Activated B cell treated with CpG ODN at 0.5 μM for 24 hours (primary cell): ENCODE measurements at regions not wholly inside any gene's neighbourhood (a gene's known extent, or its start where the extent isn't known, plus 50 kb on each side); places are given as distances from the start of the nearest gene placed in this dataset.

ENCODE experiments used
- ATAC-seq: fragments of 200-7000 bp; cut with Tn5 transposase; one replicate; pipeline ENCODE4 v1.10.0; 2021; ENCODE audit warnings: low read depth, mild to moderate bottlenecking, moderate library complexity
- CTCF ChIA-PET: fragments of 350-600 bp; sonication (Branson Sonifier 250); formaldehyde crosslinking; loops from one replicate; lab custom pipeline; 2021; ENCODE audit warnings: antibody characterized with exemption; lab: Charles Lee
- POLR2A ChIA-PET: fragments of 350-600 bp; sonication (Branson Sonifier 250); formaldehyde crosslinking; loops from one replicate; lab custom pipeline; 2021; ENCODE audit warnings: antibody characterized with exemption; lab: Charles Lee
- DNase-seq: peaks from one replicate; pipeline ENCODE4 v3.0.0; 2022
- H3K27ac Mint-ChIP-seq: one replicate; pipeline ENCODE4 v1.8.0; 2020; ENCODE audit warnings: mixed read lengths
- H3K27me3 Mint-ChIP-seq: one replicate; pipeline ENCODE4 v1.8.0; 2021; ENCODE audit warnings: mixed read lengths
- H3K36me3 Mint-ChIP-seq: one replicate; pipeline ENCODE4 v1.8.0; 2021; ENCODE audit warnings: low read depth, mixed read lengths
- H3K4me1 Mint-ChIP-seq: one replicate; pipeline ENCODE4 v1.8.0; 2021; ENCODE audit warnings: mixed read lengths
- H3K4me3 Mint-ChIP-seq: one replicate; pipeline ENCODE4 v1.8.0; 2020; ENCODE audit warnings: mild to moderate bottlenecking, mixed read lengths
- H3K9me3 Mint-ChIP-seq: one replicate; pipeline ENCODE4 v1.8.0; 2020; ENCODE audit warnings: mixed read lengths
- CTCF ChIP-seq: fragments of 200-600 bp; IDR thresholded peaks from one replicate; pipeline ENCODE4 v1.8.0; 2022; ENCODE audit warnings: antibody characterized with exemption, mild to moderate bottlenecking
- intact Hi-C: fragments of 100-400 bp; cut with micrococcal nuclease; formaldehyde crosslinking; loops from one replicate; pipeline ENCODE4 v1.15.1; 2024

- Mint-ChIP-seq H3K27ac (no peak overlapping the region), H3K36me3 (no peaks in the 10 kb centered on the region), H3K4me1 (no peaks in the 10 kb centered on the region), H3K9me3 (peaks cover 2% of the 10 kb centered on the region), H3K27me3 (no peaks in the 10 kb centered on the region), H3K4me3 (no peak overlapping the region)
- no peak for DNase-seq
- intact Hi-C loops: no loop called here
- POLR2A ChIA-PET: no interaction called here
- CTCF ChIA-PET: no interaction called here
- no peak for ATAC-seq
- TF ChIP-seq CTCF: no peak
Observed at GRCh38 chr4:133865612-133866327, 335.8 kb downstream of the PABPC4L start.

- ChIA-PET POLR2A (no interaction called here), CTCF (no interaction called here)
- H3K36me3 Mint-ChIP-seq: no peaks in the 10 kb centered on the region
- DNase-seq: no peak
- peaks cover 2% of the 10 kb centered on the region for H3K9me3 Mint-ChIP-seq
- no peaks in the 10 kb centered on the region for H3K4me1 Mint-ChIP-seq
- ATAC-seq: no peak
- no peaks in the 10 kb centered on the region for H3K27me3 Mint-ChIP-seq
- intact Hi-C loops: no loop called here
- no peak overlapping the region for H3K4me3 Mint-ChIP-seq
- no peak overlapping the region for H3K27ac Mint-ChIP-seq
- TF ChIP-seq CTCF: no peak
Observed at GRCh38 chr4:133863153-133863552, 338.4 kb downstream of the PABPC4L start.

GRCh38 chr4:133856731-133857355, 344.7 kb downstream of the PABPC4L start:
- no peaks in the 10 kb centered on the region for H3K36me3 Mint-ChIP-seq
- ChIA-PET POLR2A (no interaction called here), CTCF (no interaction called here)
- no peak overlapping the region for H3K4me3 Mint-ChIP-seq
- H3K4me1 Mint-ChIP-seq: no peaks in the 10 kb centered on the region
- no peaks in the 10 kb centered on the region for H3K9me3 Mint-ChIP-seq
- ATAC-seq: no peak
- TF ChIP-seq CTCF: no peak
- DNase-seq: no peak
- no peaks in the 10 kb centered on the region for H3K27me3 Mint-ChIP-seq
- intact Hi-C loops: no loop called here
- no peak overlapping the region for H3K27ac Mint-ChIP-seq

- no peak overlapping the region for H3K27ac Mint-ChIP-seq
- CTCF ChIA-PET: no interaction called here
- no peaks in the 10 kb centered on the region for H3K27me3 Mint-ChIP-seq
- intact Hi-C loops: no loop called here
- no peaks in the 10 kb centered on the region for H3K4me1 Mint-ChIP-seq
- H3K4me3 Mint-ChIP-seq: no peak overlapping the region
- no peak for TF ChIP-seq CTCF
- DNase-seq (no peak), ATAC-seq (no peak)
- no peaks in the 10 kb centered on the region for H3K36me3 Mint-ChIP-seq
- POLR2A ChIA-PET: no interaction called here
- H3K9me3 Mint-ChIP-seq: no peaks in the 10 kb centered on the region
Observed at GRCh38 chr4:133855001-133855400, 346.6 kb downstream of the PABPC4L start.

GRCh38 chr4:133839326-133839725, 362.3 kb downstream of the PABPC4L start:
- no peak for DNase-seq
- no peaks in the 10 kb centered on the region for H3K36me3 Mint-ChIP-seq
- H3K9me3 Mint-ChIP-seq: peaks cover 9% of the 10 kb centered on the region
- ChIA-PET POLR2A (no interaction called here), CTCF (no interaction called here)
- no peaks in the 10 kb centered on the region for H3K27me3 Mint-ChIP-seq
- no peak overlapping the region for H3K4me3 Mint-ChIP-seq
- H3K4me1 Mint-ChIP-seq: no peaks in the 10 kb centered on the region
- H3K27ac Mint-ChIP-seq: no peak overlapping the region
- intact Hi-C loops: no loop called here
- no peak for ATAC-seq
- TF ChIP-seq CTCF: no peak
